H1 (cell line): ENCODE measurements at regions not wholly inside any gene's neighbourhood (a gene's known extent, or its start where the extent isn't known, plus 50 kb on each side); places are given as distances from the start of the nearest gene placed in this dataset.

ENCODE experiments used
- CTCF ChIA-PET: fragments of 300-600 bp; sonication (Branson Sonifier 250); formaldehyde crosslinking; loops from one replicate; lab custom pipeline; 2021; ENCODE audit not compliant: partially characterized antibody; lab: Charles Lee
- POLR2A ChIA-PET: fragments of 300-600 bp; sonication (Branson Sonifier 250); formaldehyde crosslinking; loops from one replicate; lab custom pipeline; 2021; ENCODE audit warnings: inconsistent platforms; ENCODE audit not compliant: partially characterized antibody; lab: Charles Lee
- DNase-seq, 2 experiments: peaks; one replicate each; pipeline versions ENCODE4 v3.0.0 to v3.0.0-alpha.2; 2010 to 2022; ENCODE audit warnings: low spot score in 2 of 2, low read depth in 1 of 2, mixed read lengths in 1 of 2
- FAIRE-seq: peaks from 2 replicates; lab custom pipeline; 2011; peaks lifted over from hg19 to GRCh38; lab: Jason Lieb, UNC
- H2AFZ ChIP-seq: 2 replicates; pipeline ENCODE4 v1.8.1; 2012; ENCODE audit warnings: low read length, inconsistent platforms
- H2AK5ac ChIP-seq: 2 replicates; pipeline ENCODE4 v1.6.1; 2013; ENCODE audit warnings: low read depth, low read length
- H2BK120ac ChIP-seq: replicated peaks from 2 replicates; pipeline ENCODE3; 2013; ENCODE audit warnings: low read depth, low read length, inconsistent platforms
- H2BK12ac ChIP-seq: 2 replicates; pipeline ENCODE4 v1.6.1; 2013; ENCODE audit warnings: low read depth, low read length
- H2BK15ac ChIP-seq: 2 replicates; pipeline ENCODE4 v1.6.1; 2013; ENCODE audit warnings: low read length
- H2BK20ac ChIP-seq: 2 replicates; pipeline ENCODE4 v1.6.1; 2013; ENCODE audit warnings: low read length
- H2BK5ac ChIP-seq: 2 replicates; pipeline ENCODE4 v1.6.1; 2013; ENCODE audit warnings: low read depth, low read length
- H3K14ac ChIP-seq: 2 replicates; pipeline ENCODE4 v1.6.1; 2013; ENCODE audit warnings: inconsistent platforms; ENCODE audit not compliant: insufficient read length
- H3K18ac ChIP-seq: 2 replicates; pipeline ENCODE4 v1.6.1; 2013; ENCODE audit warnings: low read length; ENCODE audit errors: extremely low read depth
- H3K23ac ChIP-seq: 2 replicates; pipeline ENCODE4 v1.6.1; 2013; ENCODE audit warnings: inconsistent platforms; ENCODE audit not compliant: insufficient read length
- H3K23me2 ChIP-seq: 2 replicates; pipeline ENCODE4 v1.6.1; 2013; ENCODE audit warnings: low read depth, low read length
- H3K27ac ChIP-seq: 2 replicates; pipeline ENCODE4 v1.6.1; 2011; ENCODE audit warnings: low read depth, low read length, inconsistent platforms
- H3K27me3 ChIP-seq, 4 experiments: replicated peaks in 1 of 4; 1 replicate in 1 of 4; 2 replicates in 3 of 4; pipeline versions ENCODE4 v1.6.1 to v1.8.1; 2011 to 2013; ENCODE audit warnings: low read length in 3 of 4, mild to moderate bottlenecking in 3 of 4, inconsistent platforms in 2 of 4, mixed read lengths in 2 of 4, moderate library complexity in 1 of 4; ENCODE audit not compliant: control insufficient read depth in 3 of 4, insufficient read depth in 3 of 4; ENCODE audit errors: extremely low read depth in 1 of 4
- H3K36me3 ChIP-seq, 4 experiments: 2 replicates each; pipeline versions ENCODE4 v1.6.1 to v1.8.1; 2011 to 2013; ENCODE audit warnings: mild to moderate bottlenecking in 4 of 4, low read length in 3 of 4, moderate library complexity in 2 of 4, control low read depth in 1 of 4, inconsistent platforms in 1 of 4; ENCODE audit not compliant: insufficient read depth in 4 of 4, control insufficient read depth in 2 of 4
- H3K4ac ChIP-seq: replicated peaks from 2 replicates; pipeline ENCODE3; 2013; ENCODE audit warnings: low read length, low read depth, mixed read lengths, inconsistent platforms; ENCODE audit not compliant: insufficient read length
- H3K4me1 ChIP-seq, 4 experiments: replicated peaks in 1 of 4; 1 replicate in 1 of 4; 2 replicates in 3 of 4; pipeline versions ENCODE4 v1.6.1 to v1.8.1; 2011 to 2013; ENCODE audit warnings: low read length in 3 of 4, inconsistent platforms in 2 of 4, mixed read lengths in 1 of 4; ENCODE audit not compliant: insufficient read depth in 4 of 4, control insufficient read depth in 3 of 4
- H3K4me2 ChIP-seq, 2 experiments: 2 replicates each; pipeline versions ENCODE4 v1.6.1 to v1.8.1; 2011 to 2013; ENCODE audit warnings: low read depth in 2 of 2, low read length in 2 of 2, control low read depth in 1 of 2, inconsistent platforms in 1 of 2, mild to moderate bottlenecking in 1 of 2; ENCODE audit not compliant: insufficient read depth in 1 of 2
- H3K4me3 ChIP-seq, 4 experiments: fragments of 200-600, 300-600 bp in 1 of 4; sonication (generic), shearing (Covaris generic), sonication (Bioruptor Twin) in 1 of 4; 2 replicates each; pipeline versions ENCODE4 v1.5.1 to v1.8.1; 2011 to 2016; ENCODE audit warnings: low read length in 4 of 4, low read depth in 3 of 4, control low read depth in 2 of 4, inconsistent platforms in 2 of 4, mild to moderate bottlenecking in 2 of 4, mixed read lengths in 1 of 4, moderate library complexity in 1 of 4; ENCODE audit not compliant: insufficient read depth in 2 of 4; ENCODE audit errors: extremely low read depth in 1 of 4
- H3K56ac ChIP-seq: replicated peaks from 2 replicates; pipeline ENCODE3; 2013; ENCODE audit warnings: low read depth, mild to moderate bottlenecking, mixed read lengths, low read length, inconsistent platforms; ENCODE audit not compliant: insufficient read length
- H3K79me1 ChIP-seq: 2 replicates; pipeline ENCODE4 v1.6.1; 2013; ENCODE audit warnings: low read depth, low read length, control low read depth
- H3K79me2 ChIP-seq, 2 experiments: 2 replicates each; pipeline versions ENCODE4 v1.6.1 to v1.8.1; 2012 to 2013; ENCODE audit warnings: low read length in 2 of 2, mild to moderate bottlenecking in 2 of 2, inconsistent platforms in 1 of 2; ENCODE audit not compliant: insufficient read depth in 2 of 2, control insufficient read depth in 1 of 2
- H3K9ac ChIP-seq, 4 experiments: replicated peaks in 1 of 4; 1 replicate in 1 of 4; 2 replicates in 3 of 4; pipeline versions ENCODE4 v1.6.1 to v1.8.1; 2011 to 2013; ENCODE audit warnings: low read depth in 3 of 4, low read length in 3 of 4, control low read depth in 2 of 4, mild to moderate bottlenecking in 2 of 4, moderate library complexity in 2 of 4, inconsistent platforms in 1 of 4; ENCODE audit errors: extremely low read depth in 1 of 4
- H3K9me3 ChIP-seq, 2 experiments: 2 replicates each; pipeline versions ENCODE4 v1.6.1 to v1.8.1; 2012 to 2013; ENCODE audit warnings: mild to moderate bottlenecking in 2 of 2, moderate library complexity in 2 of 2, control low read depth in 1 of 2, inconsistent platforms in 1 of 2, low read depth in 1 of 2, low read length in 1 of 2, mixed read lengths in 1 of 2; ENCODE audit not compliant: insufficient read depth in 2 of 2
- H4K20me1 ChIP-seq, 2 experiments: replicated peaks in 1 of 2; 2 replicates each; pipeline versions ENCODE3 to v1.8.1; 2011 to 2013; ENCODE audit warnings: inconsistent platforms in 2 of 2, low read length in 2 of 2, mild to moderate bottlenecking in 1 of 2; ENCODE audit not compliant: insufficient read depth in 2 of 2, control insufficient read depth in 1 of 2
- H4K5ac ChIP-seq: 2 replicates; pipeline ENCODE4 v1.6.1; 2013; ENCODE audit warnings: low read length, low read depth, mixed read lengths, inconsistent platforms; ENCODE audit not compliant: insufficient read length
- H4K8ac ChIP-seq: 2 replicates; pipeline ENCODE4 v1.8.0; 2013; ENCODE audit warnings: mild to moderate bottlenecking, moderate library complexity, low read length, inconsistent platforms; ENCODE audit not compliant: insufficient read depth; ENCODE audit errors: extremely low read depth
- H4K91ac ChIP-seq: replicated peaks from 2 replicates; pipeline ENCODE3; 2013; ENCODE audit warnings: low read length, mixed read lengths, inconsistent platforms; ENCODE audit not compliant: insufficient read length
- ASH2L ChIP-seq: fragments of 200-600, 300-600 bp; sonication (generic); IDR thresholded peaks from one replicate; pipeline ENCODE4 v1.7.1; 2017; ENCODE audit warnings: low read length
- BRCA1 ChIP-seq: IDR thresholded peaks from 2 replicates; pipeline ENCODE4 v1.6.1; 2012; ENCODE audit warnings: low read depth, low read length, improper control_type of control experiment
- CBX8 ChIP-seq: fragments of 300-800, 300-1000 bp; sonication (generic); IDR thresholded peaks from 2 replicates; pipeline ENCODE4 v1.7.1; 2016; ENCODE audit warnings: low read depth, low read length, borderline replicate concordance
- CHD2 ChIP-seq: IDR thresholded peaks from 2 replicates; pipeline ENCODE4 v1.6.1; 2012; ENCODE audit warnings: low read length, improper control_type of control experiment
- EP300 ChIP-seq, 2 experiments: IDR thresholded peaks; 1 replicate in 1 of 2; 2 replicates in 1 of 2; pipeline ENCODE4 v1.6.1; 2011 to 2012; ENCODE audit warnings: low read depth in 2 of 2, low read length in 2 of 2, mild to moderate bottlenecking in 2 of 2, borderline replicate concordance in 1 of 2, inconsistent platforms in 1 of 2, moderate library complexity in 1 of 2
- NANOG ChIP-seq: IDR thresholded peaks from 2 replicates; pipeline ENCODE4 v1.6.1; 2011; ENCODE audit warnings: low read length, low read depth, mild to moderate bottlenecking, inconsistent platforms; ENCODE audit not compliant: insufficient read depth, poor library complexity, severe bottlenecking
- NRF1 ChIP-seq: IDR thresholded peaks from 2 replicates; pipeline ENCODE4 v1.6.1; 2011; ENCODE audit warnings: mild to moderate bottlenecking, low read depth, low read length, improper control_type of control experiment
- RAD21 ChIP-seq, 2 experiments: IDR thresholded peaks in 1 of 2; conservative IDR thresholded peaks in 1 of 2; 2 replicates each; pipeline ENCODE4 v1.6.1; 2011; ENCODE audit warnings: low read depth in 2 of 2, low read length in 2 of 2, improper control_type of control experiment in 1 of 2, inconsistent platforms in 1 of 2, mild to moderate bottlenecking in 1 of 2, moderate library complexity in 1 of 2
- RBBP5 ChIP-seq: IDR thresholded peaks from 2 replicates; pipeline ENCODE4 v1.7.1; 2012; ENCODE audit warnings: low read depth, mild to moderate bottlenecking, inconsistent platforms, low read length, moderate library complexity, borderline replicate concordance
- SIRT6 ChIP-seq: IDR thresholded peaks from one replicate; pipeline ENCODE4 v1.7.1; 2012; ENCODE audit warnings: low read length, inconsistent platforms
- SP1 ChIP-seq: IDR thresholded peaks from 2 replicates; pipeline ENCODE4 v1.6.1; 2011; ENCODE audit warnings: low read depth, low read length
- SP4 ChIP-seq: IDR thresholded peaks from 2 replicates; pipeline ENCODE4 v1.6.1; 2012; ENCODE audit warnings: low read length, inconsistent platforms
- SUZ12 ChIP-seq: fragments of 200-600 bp; sonication (generic); IDR thresholded peaks from 2 replicates; pipeline ENCODE4 v1.6.1; 2012; ENCODE audit warnings: mild to moderate bottlenecking, inconsistent platforms, low read length, moderate library complexity, mixed read lengths
- ZNF274 ChIP-seq: IDR thresholded peaks from 2 replicates; pipeline ENCODE4 v1.7.0; 2012; ENCODE audit warnings: low read length, borderline replicate concordance; ENCODE audit errors: extremely low read depth
- WGBS, 2 experiments: shearing (Covaris generic) in 1 of 2; methylation state at CpG; one replicate each; pipeline versions ENCODE4 v1.1.6 to v1.1.7; 2013 to 2015; ENCODE audit warnings: low lambda C conversion rate in 2 of 2, mixed read lengths in 2 of 2, inconsistent platforms in 1 of 2, low coverage in 1 of 2, missing lambda C conversion rate in 1 of 2; ENCODE audit not compliant: insufficient replicate concordance in 2 of 2, insufficient coverage in 1 of 2, insufficient read length in 1 of 2; ENCODE audit errors: extremely low coverage in 1 of 2, missing lambda C conversion rate in 1 of 2; 5-methylcytosine and 5-hydroxymethylcytosine counted together

DNA sequence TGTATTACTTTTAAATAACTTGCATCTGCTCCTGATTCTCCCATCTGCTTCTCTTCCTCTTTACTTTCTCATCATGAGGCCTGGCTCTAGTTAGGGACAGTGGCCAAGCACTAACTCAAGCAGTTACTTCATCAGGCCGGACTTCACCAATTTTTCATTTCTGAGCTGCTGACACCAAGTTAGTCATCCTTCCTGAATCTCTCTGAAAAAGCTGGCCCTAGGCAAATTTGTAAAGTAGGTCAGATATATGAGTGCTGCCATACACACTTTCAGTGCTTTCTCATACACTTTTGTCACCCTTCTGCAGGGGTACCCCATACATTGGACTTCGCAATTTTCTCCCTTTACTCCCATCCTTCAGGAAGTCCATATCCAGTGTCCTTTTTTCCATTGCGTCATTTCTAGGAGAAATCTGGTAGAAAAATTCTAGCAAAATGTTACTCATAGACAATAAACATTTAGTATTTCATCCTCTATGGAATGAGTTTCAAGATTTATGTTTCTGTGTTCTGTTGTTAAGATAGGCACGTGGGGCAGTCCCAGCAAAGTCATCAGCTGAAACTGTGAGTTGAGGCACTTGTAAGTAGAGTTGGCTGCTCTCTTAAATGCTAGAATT lies 276.8 kb upstream of the TMPO start:
- ChIA-PET POLR2A (no interaction called here), CTCF (interaction anchor here (4.3 kb wide), 1 partner anchor 11 kb away, joined by 47 read pairs; no protein-coding TSS in a partner anchor)
- H3K23ac ChIP-seq, result no peak overlapping the region
- H2AK5ac ChIP-seq, result no peak overlapping the region
- WGBS, 2 experiments, result 93% methylated on average over 4 of the region's 4 CpGs; no CpG with 5 or more reads in 1 of the 2 experiments
- H4K5ac ChIP-seq, result no peak overlapping the region
- H4K8ac ChIP-seq, result no peak overlapping the region
- H2BK15ac ChIP-seq, result no peak overlapping the region
- no peak overlapping the region for H3K9ac ChIP-seq
- H2BK5ac ChIP-seq, result no peak overlapping the region
- no peak overlapping the region for H2BK12ac ChIP-seq
- H3K4me2 ChIP-seq, result no peak overlapping the region
- DNase-seq, result no peak
- H3K4me3 ChIP-seq, result no peak overlapping the region
- H3K27me3 ChIP-seq, result peaks cover 0 to 1% (median 0%) of the 10 kb centered on the region in 4 experiments; a peak in 1 of 7 replicates
- no peaks in the 10 kb centered on the region for H3K23me2 ChIP-seq
- no peak overlapping the region for H2BK20ac ChIP-seq
- no peaks in the 10 kb centered on the region for H3K4me1 ChIP-seq
- H3K56ac ChIP-seq, result no peak overlapping the region
- no peaks in the 10 kb centered on the region for H4K20me1 ChIP-seq
- FAIRE-seq, result no peak
- H3K4ac ChIP-seq, result no peak overlapping the region
- no peaks in the 10 kb centered on the region for H3K36me3 ChIP-seq
- no peaks in the 10 kb centered on the region for H3K79me1 ChIP-seq
- no peak overlapping the region for H3K14ac ChIP-seq
- H4K91ac ChIP-seq, result no peak overlapping the region
- no peaks in the 10 kb centered on the region for H3K9me3 ChIP-seq
- H2BK120ac ChIP-seq, result no peak overlapping the region
- no peaks in the 10 kb centered on the region for H3K79me2 ChIP-seq
- H3K18ac ChIP-seq, result no peak overlapping the region
- H3K27ac ChIP-seq, result no peak overlapping the region
- H2AFZ ChIP-seq, result no peak overlapping the region
- TF ChIP-seq EP300 (IDR thresholded peaks at IDR 0.05; ENCODE audit: borderline replicate concordance in 1 of 2, low read depth in 2 of 2, low read length in 2 of 2), result no peak
- TF ChIP-seq NANOG, result no peak
- no peak for TF ChIP-seq BRCA1
- TF ChIP-seq RAD21 (IDR thresholded peaks at IDR 0.05 in 1 of 2, conservative IDR thresholded peaks at IDR 0.05 in 1 of 2; ENCODE audit: low read depth in 2 of 2, low read length in 2 of 2), result no peak
- no peak for TF ChIP-seq ZNF274
- no peak for TF ChIP-seq SIRT6
- TF ChIP-seq SP4, result no peak
- no peak for TF ChIP-seq CHD2
- no peak for TF ChIP-seq NRF1
- no peak for TF ChIP-seq RBBP5
- no peak for TF ChIP-seq SP1
- no peak for TF ChIP-seq SUZ12
- no peak for TF ChIP-seq CBX8
- no peak for TF ChIP-seq ASH2L
